Neural cell (in vitro differentiated cells): ENCODE measurements at regions not wholly inside any gene's neighbourhood (a gene's known extent, or its start where the extent isn't known, plus 50 kb on each side); places are given as distances from the start of the nearest gene placed in this dataset.

Source experiments
- H2AFZ ChIP-seq: fragments of 200-600, 300-800 bp; sonication (generic), shearing (Covaris generic); 2 replicates; pipeline ENCODE4 v1.6.0; 2014; ENCODE audit warnings: low read depth, mild to moderate bottlenecking, antibody characterized with exemption, low read length, moderate library complexity
- H3F3A ChIP-seq: fragments of 200-600 bp; shearing (Covaris generic); 2 replicates; pipeline ENCODE4 v1.6.1; 2016; ENCODE audit warnings: mild to moderate bottlenecking, moderate library complexity, mixed read lengths, antibody characterized with exemption, low read length; ENCODE audit not compliant: insufficient read depth, poor library complexity, severe bottlenecking
- H3K27ac ChIP-seq: fragments of 200-600, 300-800 bp; sonication (generic), shearing (Covaris generic); 2 replicates; pipeline ENCODE4 v1.5.1; 2014; ENCODE audit warnings: mild to moderate bottlenecking, low read length, moderate library complexity
- H3K27me3 ChIP-seq: fragments of 300-800, 200-600 bp; sonication (generic), shearing (Covaris generic); 2 replicates; pipeline ENCODE4 v1.6.0; 2014; ENCODE audit warnings: mild to moderate bottlenecking, low read depth, low read length, moderate library complexity; ENCODE audit not compliant: insufficient read depth
- H3K36me3 ChIP-seq: fragments of 300-800, 200-600 bp; sonication (generic), shearing (Covaris generic); 2 replicates; pipeline ENCODE4 v1.5.1; 2014; ENCODE audit warnings: mild to moderate bottlenecking, antibody characterized with exemption, low read length, moderate library complexity; ENCODE audit not compliant: insufficient read depth
- H3K4me2 ChIP-seq: fragments of 300-800, 200-600 bp; sonication (generic), shearing (Covaris generic); 2 replicates; pipeline ENCODE4 v1.6.0; 2014; ENCODE audit warnings: mild to moderate bottlenecking, low read length
- H3K4me3 ChIP-seq: fragments of 300-800, 200-600 bp; sonication (generic), shearing (Covaris generic); 2 replicates; pipeline ENCODE4 v1.5.1; 2014; ENCODE audit warnings: mild to moderate bottlenecking, low read length, moderate library complexity
- H3K79me2 ChIP-seq: fragments of 200-600 bp; shearing (Covaris generic); replicated peaks from 2 replicates; pipeline ENCODE4 v1.6.0; 2014; ENCODE audit warnings: mild to moderate bottlenecking, low read length, moderate library complexity; ENCODE audit not compliant: insufficient read depth
- H3K9ac ChIP-seq: fragments of 300-800, 200-600 bp; sonication (generic), shearing (Covaris generic); 2 replicates; pipeline ENCODE4 v1.6.1; 2016; ENCODE audit warnings: mild to moderate bottlenecking, low read length, mixed read lengths
- H3K9me2 ChIP-seq: fragments of 200-600 bp; shearing (Covaris generic); 2 replicates; pipeline ENCODE4 v1.6.1; 2016; ENCODE audit warnings: mild to moderate bottlenecking, low read length, mixed read lengths; ENCODE audit not compliant: insufficient read depth
- H3K9me3 ChIP-seq: fragments of 200-600, 300-800 bp; sonication (generic), shearing (Covaris generic); 2 replicates; pipeline ENCODE4 v1.6.1; 2016; ENCODE audit warnings: mild to moderate bottlenecking, mixed run types, low read length, moderate library complexity, mixed read lengths
- H4K20me1 ChIP-seq: fragments of 200-600 bp; shearing (Covaris generic); 2 replicates; pipeline ENCODE4 v1.6.1; 2016; ENCODE audit warnings: mild to moderate bottlenecking, mixed run types; ENCODE audit not compliant: insufficient read depth
- CTCF ChIP-seq: fragments of 450-650 bp; IDR thresholded peaks from 2 replicates; pipeline ENCODE4 v1.5.1; 2014; ENCODE audit warnings: antibody characterized with exemption, mild to moderate bottlenecking, moderate library complexity; ENCODE audit not compliant: poor library complexity, severe bottlenecking
- EP300 ChIP-seq: fragments of 450-650 bp; conservative IDR thresholded peaks from 2 replicates; pipeline ENCODE4 v1.6.1; 2014; ENCODE audit warnings: antibody characterized with exemption, mild to moderate bottlenecking, moderate library complexity; ENCODE audit not compliant: poor library complexity, severe bottlenecking
- EZH2 ChIP-seq: fragments of 200-600, 300-800 bp; shearing (Covaris generic), sonication (generic); IDR thresholded peaks from 2 replicates; pipeline ENCODE4 v1.6.1; 2014; ENCODE audit warnings: antibody characterized with exemption, low read length, borderline replicate concordance, mild to moderate bottlenecking; ENCODE audit not compliant: insufficient read depth, poor library complexity, severe bottlenecking
- MXI1 ChIP-seq: fragments of 450-650 bp; conservative IDR thresholded peaks from 2 replicates; pipeline ENCODE4 v1.6.1; 2014; ENCODE audit warnings: antibody characterized with exemption, mild to moderate bottlenecking; ENCODE audit not compliant: poor library complexity, severe bottlenecking
- POLR2AphosphoS5 ChIP-seq: IDR thresholded peaks from 2 replicates; pipeline ENCODE4 v1.6.1; 2012
- RAD21 ChIP-seq: fragments of 450-650 bp; conservative IDR thresholded peaks from 2 replicates; pipeline ENCODE4 v1.6.1; 2014; ENCODE audit warnings: antibody characterized with exemption, mild to moderate bottlenecking, moderate library complexity
- REST ChIP-seq: IDR thresholded peaks from 2 replicates; pipeline ENCODE4 v1.6.1; 2012; ENCODE audit warnings: borderline replicate concordance
- SMC3 ChIP-seq: fragments of 450-650 bp; conservative IDR thresholded peaks from 2 replicates; pipeline ENCODE4 v1.6.1; 2014; ENCODE audit warnings: antibody characterized with exemption, mild to moderate bottlenecking, moderate library complexity; ENCODE audit not compliant: poor library complexity
- TAF1 ChIP-seq: IDR thresholded peaks from 2 replicates; pipeline ENCODE4 v1.6.1; 2012; ENCODE audit warnings: low read depth

- Histone ChIP-seq H3K27me3 (no peaks in the 10 kb centered on the region), H3K9me2 (no peaks in the 10 kb centered on the region), H3K4me3 (no peak overlapping the region), H3K27ac (no peak overlapping the region), H3K36me3 (no peaks in the 10 kb centered on the region), H3F3A (no peaks in the 10 kb centered on the region), H3K9ac (no peak overlapping the region), H2AFZ (no peak overlapping the region), H4K20me1 (no peaks in the 10 kb centered on the region), H3K4me2 (no peak overlapping the region), H3K79me2 (no peaks in the 10 kb centered on the region), H3K9me3 (no peaks in the 10 kb centered on the region)
- TF ChIP-seq MXI1 (no peak), CTCF (no peak), RAD21 (no peak), TAF1 (no peak), EZH2 (no peak), EP300 (no peak), SMC3 (no peak), POLR2AphosphoS5 (no peak), REST (no peak)
Measured at GRCh38 chr11:23278121-23278520, 417.8 kb upstream of the CCDC179 start.

GRCh38 chr11:23280088-23280487 is 419.8 kb upstream of the CCDC179 start:
- Histone ChIP-seq H3K27me3 (no peaks in the 10 kb centered on the region), H3K9me3 (no peaks in the 10 kb centered on the region), H2AFZ (no peak overlapping the region), H3K4me2 (no peak overlapping the region), H3K79me2 (no peaks in the 10 kb centered on the region), H3K9ac (no peak overlapping the region), H3K9me2 (no peaks in the 10 kb centered on the region), H3K36me3 (no peaks in the 10 kb centered on the region), H3F3A (no peaks in the 10 kb centered on the region), H3K4me3 (no peak overlapping the region), H3K27ac (no peak overlapping the region), H4K20me1 (no peaks in the 10 kb centered on the region)
- no peak for TF ChIP-seq EP300

GRCh38 chr11:23283666-23284065 is 423.4 kb upstream of the CCDC179 start:
- no peak overlapping the region for H3K9ac ChIP-seq
- no peaks in the 10 kb centered on the region for H3K9me2 ChIP-seq
- no peak overlapping the region for H3K4me3 ChIP-seq

More at GRCh38 chr11:23283666-23284065, 423.4 kb upstream of the CCDC179 start:
- no peaks in the 10 kb centered on the region for H3K27me3 ChIP-seq
- no peak overlapping the region for H3K4me2 ChIP-seq
- H3K9me3 ChIP-seq, result no peaks in the 10 kb centered on the region
- H3K27ac ChIP-seq, result no peak overlapping the region
- H4K20me1 ChIP-seq, result no peaks in the 10 kb centered on the region
- no peak overlapping the region for H2AFZ ChIP-seq
- H3K36me3 ChIP-seq, result no peaks in the 10 kb centered on the region
- no peak for TF ChIP-seq REST
- TF ChIP-seq CTCF, result no peak
- TF ChIP-seq TAF1, result no peak
- no peak for TF ChIP-seq EP300
- TF ChIP-seq POLR2AphosphoS5, result no peak
- TF ChIP-seq EZH2, result no peak
- no peak for TF ChIP-seq SMC3
- TF ChIP-seq MXI1, result no peak
- no peak for TF ChIP-seq RAD21
- no peaks in the 10 kb centered on the region for H3F3A ChIP-seq
- H3K79me2 ChIP-seq, result no peaks in the 10 kb centered on the region
